Vagina (tissue), 2 donors: ENCODE measurements at regions not wholly inside any gene's neighbourhood (a gene's known extent, or its start where the extent isn't known, plus 50 kb on each side); places are given as distances from the start of the nearest gene placed in this dataset.

Experiments
- DNase-seq, 2 donors: peaks; one replicate each; pipeline ENCODE4 v3.0.0-alpha.2; 2017; ENCODE audit errors: extremely low spot score in 2 of 2
- H3K27ac ChIP-seq: fragments of 200-600 bp; sonication (generic); one replicate; pipeline ENCODE4 v1.5.1; 2019
- H3K27me3 ChIP-seq: fragments of 200-600 bp; sonication (generic); one replicate; pipeline ENCODE4 v1.5.1; 2019
- H3K36me3 ChIP-seq, 2 donors: fragments of 200-600 bp; sonication (generic); one replicate each; pipeline ENCODE4 v1.5.1; 2017 to 2019
- H3K4me1 ChIP-seq: fragments of 200-600 bp; sonication (generic); one replicate; pipeline ENCODE4 v1.5.1; 2019
- H3K4me3 ChIP-seq, 2 donors: fragments of 200-600 bp; sonication (generic); 1 replicate in 1 of 2; 2 replicates in 1 of 2; pipeline ENCODE4 v1.5.1; 2016 to 2019
- H3K9me3 ChIP-seq: fragments of 200-600 bp; sonication (generic); one replicate; pipeline ENCODE4 v1.5.1; 2019
- POLR2A ChIP-seq, 2 donors: fragments of 450-650 bp; IDR thresholded peaks; one replicate each; pipeline ENCODE4 v1.6.1; 2017; ENCODE audit warnings: antibody characterized with exemption in 2 of 2, mild to moderate bottlenecking in 2 of 2, moderate library complexity in 2 of 2
- POLR2AphosphoS5 ChIP-seq, 2 donors: sonication (generic); formaldehyde crosslinking; IDR thresholded peaks; one replicate each; pipeline ENCODE4 v1.9.0; 2017; ENCODE audit warnings: antibody characterized with exemption in 2 of 2, mild to moderate bottlenecking in 2 of 2, low read depth in 1 of 2; ENCODE audit not compliant: insufficient read depth in 1 of 2
- intact Hi-C: fragments of 100-400 bp; cut with DNase I; formaldehyde crosslinking; loops from one replicate; pipeline ENCODE4 v1.15.1; 2023
- TF ChIP-seq, protein P1 (sequence below), 3 experiments: fragments of 450-650 bp in 2 of 3; fragments of 200-600 bp in 1 of 3; sonication (generic) in 1 of 3; IDR thresholded peaks; one replicate each; pipeline ENCODE4 v1.5.1; 2017 to 2019; ENCODE audit warnings: antibody characterized with exemption in 3 of 3, mild to moderate bottlenecking in 2 of 3, moderate library complexity in 2 of 3

DNA sequence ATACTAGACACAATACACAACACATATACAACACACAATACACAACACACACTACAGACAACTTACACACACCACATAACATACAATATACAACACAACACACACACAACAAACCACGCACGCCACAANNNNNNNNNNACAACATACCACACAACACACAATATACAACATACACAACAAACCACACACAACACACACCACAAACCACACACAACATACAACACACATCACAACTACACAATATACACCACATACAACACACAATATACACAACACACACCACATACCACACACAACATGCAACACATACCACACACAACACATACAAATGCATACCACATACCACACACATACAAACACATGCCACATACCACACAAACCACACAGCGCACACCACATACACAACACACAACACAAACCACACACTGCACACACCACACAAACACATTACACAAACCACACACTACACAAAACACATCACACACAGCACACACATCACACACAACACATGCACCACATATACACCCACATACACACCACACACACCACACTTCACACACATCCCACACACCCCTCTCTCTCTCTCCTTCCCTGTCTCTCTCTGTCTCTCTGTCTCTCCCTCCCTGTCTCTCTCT, 108.3 kb downstream of the ETS2 start:
- Histone ChIP-seq H3K4me3 (no peak overlapping the region), H3K27me3 (no peaks in the 10 kb centered on the region), H3K36me3 (no peaks in the 10 kb centered on the region), H3K9me3 (no peaks in the 10 kb centered on the region), H3K4me1 (peaks cover 61% of the 10 kb centered on the region), H3K27ac (peak overlapping the region; percentile 92)
- TF ChIP-seq POLR2AphosphoS5 (IDR thresholded peaks at IDR 0.05; ENCODE audit: insufficient read depth in 1 of 2, low read depth in 1 of 2) = no peak
- peak in 1 of 2 donors; percentile 81 for DNase-seq
- intact Hi-C loops = loop anchor here (5.0 to 10.0 kb wide), 2 partner anchors 107 to 201 kb away; partner anchors contain the start of gene ETS2

DNA sequence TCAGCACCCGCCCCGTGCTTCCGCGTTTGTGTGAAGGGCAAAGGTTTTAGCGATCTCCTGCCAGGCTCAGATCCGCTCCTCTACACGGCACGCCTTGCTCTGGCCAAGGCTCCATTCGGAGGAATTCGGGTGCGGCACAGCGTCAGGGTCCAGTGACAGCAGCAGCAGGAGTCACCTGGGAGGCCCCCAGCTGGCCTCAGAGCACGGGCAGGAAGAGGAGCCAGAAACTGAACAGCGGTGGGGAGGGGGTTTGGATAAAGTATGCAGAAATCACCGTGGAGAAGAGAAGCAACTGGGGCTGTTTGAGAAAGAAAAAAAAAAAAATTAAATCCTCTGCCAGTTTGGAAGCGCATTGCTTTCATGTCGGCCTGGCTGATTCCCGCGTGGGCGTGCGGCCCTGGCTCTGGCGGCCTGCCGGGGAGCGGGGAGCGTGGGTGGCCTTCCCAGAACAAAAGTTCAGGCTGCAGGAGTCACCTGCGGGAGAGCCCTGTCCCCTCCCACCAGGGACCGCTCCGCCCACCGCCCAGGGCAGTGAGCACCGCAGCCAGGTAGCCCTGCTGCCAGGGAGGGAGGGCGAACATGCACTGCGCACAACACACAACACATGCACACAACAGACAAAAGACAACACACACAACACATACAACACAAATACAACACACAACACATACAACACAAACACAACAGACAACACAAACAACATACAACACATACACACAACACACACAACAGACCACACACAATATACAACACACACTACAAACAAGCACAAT, 107.6 kb downstream of the ETS2 start:
- no peaks in the 10 kb centered on the region for H3K9me3 ChIP-seq
- H3K4me3 ChIP-seq = peak overlapping the region; percentile 10 to 18
- no peaks in the 10 kb centered on the region for H3K36me3 ChIP-seq
- H3K27me3 ChIP-seq = no peaks in the 10 kb centered on the region
- intact Hi-C loops = loop anchor here (5.0 to 10.0 kb wide), 2 partner anchors 106 to 201 kb away; partner anchors contain the start of gene ETS2
- TF ChIP-seq, protein P1, sequence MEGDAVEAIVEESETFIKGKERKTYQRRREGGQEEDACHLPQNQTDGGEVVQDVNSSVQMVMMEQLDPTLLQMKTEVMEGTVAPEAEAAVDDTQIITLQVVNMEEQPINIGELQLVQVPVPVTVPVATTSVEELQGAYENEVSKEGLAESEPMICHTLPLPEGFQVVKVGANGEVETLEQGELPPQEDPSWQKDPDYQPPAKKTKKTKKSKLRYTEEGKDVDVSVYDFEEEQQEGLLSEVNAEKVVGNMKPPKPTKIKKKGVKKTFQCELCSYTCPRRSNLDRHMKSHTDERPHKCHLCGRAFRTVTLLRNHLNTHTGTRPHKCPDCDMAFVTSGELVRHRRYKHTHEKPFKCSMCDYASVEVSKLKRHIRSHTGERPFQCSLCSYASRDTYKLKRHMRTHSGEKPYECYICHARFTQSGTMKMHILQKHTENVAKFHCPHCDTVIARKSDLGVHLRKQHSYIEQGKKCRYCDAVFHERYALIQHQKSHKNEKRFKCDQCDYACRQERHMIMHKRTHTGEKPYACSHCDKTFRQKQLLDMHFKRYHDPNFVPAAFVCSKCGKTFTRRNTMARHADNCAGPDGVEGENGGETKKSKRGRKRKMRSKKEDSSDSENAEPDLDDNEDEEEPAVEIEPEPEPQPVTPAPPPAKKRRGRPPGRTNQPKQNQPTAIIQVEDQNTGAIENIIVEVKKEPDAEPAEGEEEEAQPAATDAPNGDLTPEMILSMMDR (IDR thresholded peaks at IDR 0.05) = no peak
- TF ChIP-seq POLR2A (IDR thresholded peaks at IDR 0.05) = no peak
- TF ChIP-seq POLR2AphosphoS5 (IDR thresholded peaks at IDR 0.05; ENCODE audit: insufficient read depth in 1 of 2, low read depth in 1 of 2) = peak; percentile 36 to 72
- H3K27ac ChIP-seq = peak overlapping the region; percentile 92
- peak; percentile 92 to 96 for DNase-seq
- peaks cover 64% of the 10 kb centered on the region for H3K4me1 ChIP-seq

DNA sequence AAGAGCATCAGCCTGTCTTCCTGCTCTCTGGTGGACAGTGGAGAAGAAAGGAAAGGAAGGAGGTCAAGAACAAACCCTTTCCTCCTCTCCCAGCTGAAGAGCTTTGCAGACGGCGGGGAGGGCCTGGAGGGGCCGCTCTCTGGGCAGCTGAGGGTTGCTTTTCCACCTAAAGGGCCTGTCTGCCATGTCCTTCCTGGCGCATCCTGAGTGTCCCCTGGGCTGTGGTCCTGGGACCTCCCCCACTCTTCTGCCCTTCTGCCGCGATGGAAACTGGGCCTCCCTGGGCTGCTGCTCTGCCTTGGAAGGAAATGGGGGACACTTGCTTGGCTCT, 107.0 kb downstream of the ETS2 start:
- no peak for TF ChIP-seq POLR2AphosphoS5 (IDR thresholded peaks at IDR 0.05; ENCODE audit: insufficient read depth in 1 of 2, low read depth in 1 of 2)
- TF ChIP-seq, protein P1 (IDR thresholded peaks at IDR 0.05) = no peak
- TF ChIP-seq POLR2A (IDR thresholded peaks at IDR 0.05) = no peak
- peak overlapping the region; percentile 10 to 18 for H3K4me3 ChIP-seq
- no peaks in the 10 kb centered on the region for H3K9me3 ChIP-seq
- no peaks in the 10 kb centered on the region for H3K27me3 ChIP-seq
- DNase-seq = no peak
- H3K4me1 ChIP-seq = peaks cover 70% of the 10 kb centered on the region
- H3K27ac ChIP-seq = peak overlapping the region; percentile 92
- no peaks in the 10 kb centered on the region for H3K36me3 ChIP-seq
- intact Hi-C loops = loop anchor here (5.0 to 10.0 kb wide), 2 partner anchors 105 to 202 kb away; partner anchors contain the start of gene ETS2

DNA sequence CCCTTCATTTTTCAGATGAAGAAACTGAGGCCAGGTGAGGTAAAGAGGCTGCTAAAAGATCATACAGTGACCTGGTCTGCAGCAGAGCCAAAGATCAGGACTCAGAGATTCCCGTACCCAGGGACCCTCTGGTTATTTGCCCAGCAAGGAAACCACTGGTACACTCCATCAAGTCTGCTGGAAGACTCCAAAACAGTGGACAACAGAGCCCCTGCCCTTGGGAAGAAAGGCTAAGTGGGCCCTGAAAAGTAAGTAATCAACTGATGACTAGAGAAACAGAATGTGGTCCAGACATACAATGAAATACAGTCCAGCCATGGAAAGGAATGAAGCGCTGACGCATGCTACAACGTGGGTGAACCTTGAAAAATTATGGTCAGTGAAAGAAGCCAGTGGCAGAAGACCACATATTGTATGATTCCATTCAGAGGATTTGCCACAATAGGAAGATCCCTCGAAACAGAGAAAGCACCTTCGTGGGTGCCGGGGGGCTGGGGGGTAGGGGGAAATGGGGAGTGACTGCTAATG, 106.4 kb downstream of the ETS2 start:
- Histone ChIP-seq H3K27me3 (no peaks in the 10 kb centered on the region), H3K36me3 (no peaks in the 10 kb centered on the region), H3K9me3 (no peaks in the 10 kb centered on the region), H3K27ac (peak overlapping the region; percentile 92), H3K4me3 (no peak overlapping the region), H3K4me1 (peaks cover 76% of the 10 kb centered on the region)
- TF ChIP-seq POLR2A (IDR thresholded peaks at IDR 0.05) (no peak), POLR2AphosphoS5 (IDR thresholded peaks at IDR 0.05; ENCODE audit: insufficient read depth in 1 of 2, low read depth in 1 of 2) (no peak)
- TF ChIP-seq, protein P1 (IDR thresholded peaks at IDR 0.05) = no peak
- peak; percentile 64 to 77 for DNase-seq
- intact Hi-C loops = loop anchor here (5.0 to 10.0 kb wide), 2 partner anchors 105 to 203 kb away; partner anchors contain the start of gene ETS2

DNA sequence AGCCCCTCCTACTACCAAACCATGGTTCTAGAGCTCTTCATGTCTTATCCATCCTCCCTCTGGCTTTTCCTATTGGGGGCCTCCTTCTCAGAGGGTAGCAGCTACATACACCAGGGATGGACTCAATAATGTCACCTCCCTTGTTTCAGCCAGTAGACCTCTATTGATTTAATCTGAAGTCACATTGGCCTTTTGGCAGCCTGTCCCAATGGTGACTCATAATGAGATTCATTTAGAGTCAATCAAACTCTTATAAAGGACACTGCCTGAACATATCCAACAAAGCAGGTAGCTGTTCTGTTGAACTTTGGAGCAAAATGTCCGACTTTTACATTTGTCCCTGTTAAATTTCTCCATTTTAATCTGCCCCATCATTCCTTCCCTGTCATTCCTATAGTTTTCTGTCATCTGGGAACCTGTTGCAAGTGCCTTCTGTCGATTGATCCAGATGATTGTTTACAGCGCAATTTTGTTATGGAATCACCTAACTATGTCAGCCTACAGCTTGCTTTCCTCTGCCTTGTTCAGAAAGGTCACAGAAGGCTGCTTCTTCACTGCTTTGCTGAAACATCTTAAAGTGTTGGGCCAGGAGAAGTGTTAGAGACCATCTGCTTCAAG, 105.9 kb downstream of the ETS2 start:
- H3K27me3 ChIP-seq = no peaks in the 10 kb centered on the region
- intact Hi-C loops = loop anchor here (5.0 to 10.0 kb wide), 2 partner anchors 104 to 203 kb away; partner anchors contain the start of gene ETS2
- no peak for TF ChIP-seq POLR2A (IDR thresholded peaks at IDR 0.05)
- TF ChIP-seq, protein P1 (IDR thresholded peaks at IDR 0.05) = no peak
- TF ChIP-seq POLR2AphosphoS5 (IDR thresholded peaks at IDR 0.05; ENCODE audit: insufficient read depth in 1 of 2, low read depth in 1 of 2) = no peak
- H3K36me3 ChIP-seq = no peaks in the 10 kb centered on the region
- H3K4me3 ChIP-seq = no peak overlapping the region
- DNase-seq = peak in 1 of 2 donors; percentile 14
- H3K27ac ChIP-seq = peak overlapping the region; percentile 92
- H3K9me3 ChIP-seq = no peaks in the 10 kb centered on the region
- peaks cover 82% of the 10 kb centered on the region for H3K4me1 ChIP-seq
